Stimulated activated naive CD4-positive, alpha-beta T cell treated with Interleukin-2 at 50 U/mL for 16 hours (primary cell): ENCODE measurements at regions not wholly inside any gene's neighbourhood (a gene's known extent, or its start where the extent isn't known, plus 50 kb on each side); places are given as distances from the start of the nearest gene placed in this dataset.
"Not testable (repeated sequence)": the region's sequence is repeated elsewhere in the genome, so short reads cannot be mapped to it uniquely, and the experiment has no call there.

ENCODE experiments used
- DNase-seq: peaks from one replicate; lab custom pipeline; 2025; lab: John Stamatoyannopoulos, UW

GRCh38 chr2:16971722-16972234, 306.1 kb upstream of the CYRIA start:
- DNase-seq: no peak

- not testable (repeated sequence) for DNase-seq
These were observed 305.3 kb upstream of the CYRIA start for GRCh38 chr2:16970948-16971347.

GRCh38 chr2:16962505-16962904, 296.9 kb upstream of the CYRIA start:
- no peak for DNase-seq

- DNase-seq: no peak
These were observed 294.9 kb upstream of the CYRIA start for GRCh38 chr2:16960579-16960978.

GRCh38 chr2:16958266-16958665, 292.6 kb upstream of the CYRIA start:
- no peak for DNase-seq

GRCh38 chr2:16952805-16953204, 287.2 kb upstream of the CYRIA start:
- no peak for DNase-seq

GRCh38 chr2:16952368-16952767, 286.7 kb upstream of the CYRIA start:
- no peak for DNase-seq

DNA sequence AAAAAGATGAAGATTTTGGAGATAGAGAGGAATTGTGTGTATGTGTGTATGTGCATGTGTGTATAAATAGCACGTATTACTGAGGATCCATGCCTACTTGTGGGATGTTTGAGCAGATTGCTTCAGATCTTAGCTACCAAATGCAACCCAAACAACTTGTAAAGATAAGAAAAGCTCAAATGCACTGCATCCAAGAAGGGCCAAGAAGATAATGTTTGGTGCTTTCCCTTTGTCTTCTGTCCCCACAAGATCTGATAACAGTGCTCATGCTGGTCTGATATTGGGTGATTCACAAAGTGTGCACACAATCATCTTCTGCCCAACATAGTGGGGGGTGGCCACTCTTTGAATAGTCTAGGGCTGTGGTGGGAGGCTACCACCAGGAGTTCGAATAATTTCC, 284.8 kb upstream of the CYRIA start:
- DNase-seq: no peak

GRCh38 chr2:16948710-16949109, 283.1 kb upstream of the CYRIA start:
- DNase-seq: no peak

- DNase-seq: no peak
These were observed 282.4 kb upstream of the CYRIA start for GRCh38 chr2:16948053-16948452.

DNA sequence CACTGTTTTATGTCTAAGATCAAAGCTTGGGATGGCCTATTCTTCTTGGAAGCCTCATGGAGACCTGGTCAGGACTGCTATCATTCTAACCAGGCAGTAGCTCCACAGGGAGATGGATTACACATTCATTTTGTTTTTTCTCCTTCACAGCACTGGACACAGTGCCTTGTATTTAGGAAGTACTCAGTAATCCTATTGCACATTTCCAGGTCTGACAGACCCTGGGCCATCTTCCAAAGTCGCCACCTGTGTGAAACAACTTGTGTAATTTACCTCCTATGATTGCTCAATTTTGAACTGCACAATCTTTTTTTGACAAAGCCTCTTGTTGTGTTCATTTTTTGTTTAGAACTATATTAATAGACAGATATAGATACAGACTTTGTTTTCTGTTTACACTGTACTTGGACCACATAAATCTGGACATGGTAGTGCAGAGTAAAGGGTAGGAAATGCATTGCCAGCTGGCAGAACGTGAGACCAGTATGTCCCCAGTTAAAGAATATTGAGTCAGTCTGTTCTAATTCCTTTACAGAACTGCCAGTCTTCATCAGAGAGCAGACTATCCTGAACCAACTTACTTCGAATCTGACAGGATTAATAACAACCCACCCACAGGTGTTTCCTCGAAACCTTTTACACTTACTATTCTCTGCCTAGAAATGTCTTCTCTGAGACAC, 277.8 kb upstream of the CYRIA start:
- DNase-seq: no peak

GRCh38 chr2:16940214-16940613, 274.6 kb upstream of the CYRIA start:
- DNase-seq: no peak

GRCh38 chr2:16939771-16940170, 274.1 kb upstream of the CYRIA start:
- no peak for DNase-seq

- no peak for DNase-seq
These were observed 267.7 kb upstream of the CYRIA start for GRCh38 chr2:16933355-16933754.

DNA sequence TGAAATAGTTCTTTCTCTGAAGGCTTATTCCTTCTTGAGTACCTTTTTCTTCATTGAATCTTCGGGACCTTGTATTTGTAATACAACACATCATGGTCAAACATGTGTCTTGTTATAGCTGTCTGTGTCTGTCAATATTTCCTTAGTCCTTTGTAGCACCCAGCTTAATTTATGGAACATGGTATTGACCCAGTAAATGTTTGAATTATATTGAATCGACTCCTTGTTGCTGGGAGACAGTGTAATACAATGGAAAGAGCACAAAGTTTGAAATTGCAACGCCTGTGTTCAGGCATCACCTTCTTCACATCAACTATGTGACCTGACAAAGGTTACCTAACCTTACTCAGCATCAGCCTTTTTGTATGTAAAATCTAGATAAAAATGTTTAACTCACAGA, 267.2 kb upstream of the CYRIA start:
- no peak for DNase-seq

DNA sequence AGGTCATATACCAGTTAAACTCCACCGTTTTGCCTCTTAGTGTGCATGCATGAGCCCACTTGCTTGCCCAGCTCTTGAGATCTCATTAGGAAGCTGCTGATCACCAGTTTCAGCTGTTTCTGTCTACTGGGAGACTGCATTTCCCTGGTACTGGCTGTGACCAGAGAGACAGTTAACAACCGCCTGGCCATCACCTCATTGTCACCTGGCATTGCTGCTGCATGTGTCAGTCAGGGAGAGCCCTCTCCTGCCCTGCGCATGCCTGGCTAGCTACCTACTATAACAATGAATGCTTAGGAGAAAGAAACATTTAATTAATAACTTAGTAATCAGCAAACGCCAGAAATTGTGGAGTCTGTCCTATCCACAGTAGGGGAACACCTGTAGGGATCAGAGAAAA, 265.8 kb upstream of the CYRIA start:
- no peak for DNase-seq

- no peak for DNase-seq
These were observed 261.8 kb upstream of the CYRIA start for GRCh38 chr2:16927398-16927797.

GRCh38 chr2:16925145-16925544, 259.5 kb upstream of the CYRIA start:
- no peak for DNase-seq

GRCh38 chr2:16915341-16915755, 249.7 kb upstream of the CYRIA start:
- not testable (repeated sequence) for DNase-seq

DNA sequence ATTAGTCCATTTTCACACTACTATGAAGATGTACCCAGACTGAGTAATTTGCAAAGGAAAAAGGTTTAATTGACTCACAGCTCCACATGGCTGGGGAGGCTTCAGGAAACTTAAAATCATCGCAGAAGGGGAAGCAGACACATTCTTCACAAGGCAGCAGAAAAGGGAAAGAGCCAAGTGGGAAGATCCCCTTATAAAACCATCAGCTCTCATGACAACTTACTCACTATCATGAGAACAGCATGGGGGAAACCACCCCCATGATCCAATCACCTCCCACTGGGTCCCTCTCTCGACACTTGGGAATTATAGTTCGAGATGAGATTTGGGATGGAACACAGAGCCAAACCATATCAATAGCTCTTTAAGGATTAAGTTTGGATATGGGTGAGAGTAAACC, 246.1 kb upstream of the CYRIA start:
- no peak for DNase-seq

- DNase-seq: no peak
These were observed 243.0 kb upstream of the CYRIA start for GRCh38 chr2:16908656-16909055.

DNA sequence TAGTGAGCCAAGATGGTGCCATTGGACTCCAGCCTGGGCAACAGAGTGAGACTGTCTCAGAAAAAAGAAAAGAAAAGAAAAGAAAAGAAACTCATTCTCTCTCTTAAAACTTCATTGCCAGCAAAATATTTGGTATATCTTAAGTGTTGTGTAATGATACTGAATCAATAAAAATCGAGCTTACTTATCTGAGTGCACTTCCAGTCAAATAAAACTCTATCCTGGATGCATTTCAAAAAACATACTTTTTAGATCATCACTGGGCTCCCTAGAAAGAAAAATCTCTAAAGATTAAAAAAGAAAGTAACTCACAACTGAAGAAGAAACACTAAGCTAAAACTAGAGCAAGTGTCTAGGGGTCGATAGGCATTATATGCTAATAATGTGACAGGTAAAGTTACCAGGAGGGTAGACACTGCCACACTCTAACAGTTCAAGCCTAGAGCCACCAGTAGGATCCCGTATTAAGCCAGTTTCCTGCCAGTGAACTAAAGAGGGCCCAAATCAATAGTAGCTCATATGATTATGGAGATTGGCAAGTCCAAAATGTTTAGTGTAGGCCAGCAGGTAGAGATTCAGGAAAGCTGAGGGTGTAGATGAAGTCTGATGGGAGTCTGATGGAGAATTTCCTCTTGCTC, 242.1 kb upstream of the CYRIA start:
- DNase-seq: no peak

GRCh38 chr2:16905325-16905724, 239.7 kb upstream of the CYRIA start:
- DNase-seq: not testable (repeated sequence)
